GM10266 (cell line): ENCODE measurements at regions not wholly inside any gene's neighbourhood (a gene's known extent, or its start where the extent isn't known, plus 50 kb on each side); places are given as distances from the start of the nearest gene placed in this dataset.

Experiments
- DNase-seq: peaks from one replicate; pipeline ENCODE4 v3.0.0; 2012; ENCODE audit errors: extremely low spot score
- CTCF ChIP-seq: IDR thresholded peaks from 2 replicates; pipeline ENCODE4 v1.5.1; 2012; ENCODE audit warnings: mild to moderate bottlenecking, low read depth; ENCODE audit not compliant: control insufficient read depth, insufficient read depth; ENCODE audit errors: missing control alignments

- no peak for TF ChIP-seq CTCF
- DNase-seq: no peak
These were observed 454.5 kb downstream of the HINT1 start for GRCh38 chr5:130710596-130710995.

- DNase-seq: no peak
- TF ChIP-seq CTCF: no peak
These were observed 456.3 kb downstream of the HINT1 start for GRCh38 chr5:130708754-130709153.

GRCh38 chr5:130706696-130707095 is 458.4 kb downstream of the HINT1 start:
- no peak for TF ChIP-seq CTCF
- no peak for DNase-seq

- no peak for TF ChIP-seq CTCF
- DNase-seq: no peak
These were observed 459.7 kb downstream of the HINT1 start for GRCh38 chr5:130705368-130705767.

- TF ChIP-seq CTCF: no peak
These were observed 471.5 kb downstream of the HINT1 start for GRCh38 chr5:130693509-130693908.

GRCh38 chr5:130692770-130693169 is 472.3 kb downstream of the HINT1 start:
- TF ChIP-seq CTCF: no peak
- DNase-seq: no peak

More at GRCh38 chr5:130693509-130693908, 471.5 kb downstream of the HINT1 start:
- no peak for DNase-seq

- no peak for DNase-seq
- TF ChIP-seq CTCF: no peak
These were observed 475.2 kb downstream of the HINT1 start for GRCh38 chr5:130689831-130690230.
